SK-N-DZ (cell line): ENCODE measurements at regions not wholly inside any gene's neighbourhood (a gene's known extent, or its start where the extent isn't known, plus 50 kb on each side); places are given as distances from the start of the nearest gene placed in this dataset.

Experiments
- DNase-seq: peaks from one replicate; pipeline ENCODE4 v3.0.0-alpha.2; 2015; ENCODE audit warnings: low spot score

GRCh38 chr20:20831794-20832193, 119.3 kb upstream of the RALGAPA2 start:
- no peak for DNase-seq

GRCh38 chr20:20829681-20830080, 117.2 kb upstream of the RALGAPA2 start:
- DNase-seq, result no peak

GRCh38 chr20:20827992-20828597, 115.7 kb upstream of the RALGAPA2 start:
- no peak for DNase-seq

GRCh38 chr20:20824924-20825584, 112.6 kb upstream of the RALGAPA2 start:
- DNase-seq, result peak; percentile 28

GRCh38 chr20:20823476-20823881, 111.0 kb upstream of the RALGAPA2 start:
- no peak for DNase-seq

GRCh38 chr20:20821484-20822260, 109.2 kb upstream of the RALGAPA2 start:
- DNase-seq, result no peak

- DNase-seq, result no peak
Measured at GRCh38 chr20:20820785-20821483, 108.5 kb upstream of the RALGAPA2 start.

GRCh38 chr20:20820104-20820503, 107.7 kb upstream of the RALGAPA2 start:
- DNase-seq, result peak; percentile 17

- no peak for DNase-seq
Measured at GRCh38 chr20:20816969-20817755, 104.7 kb upstream of the RALGAPA2 start.

- DNase-seq, result no peak
Measured at GRCh38 chr20:20815711-20816455, 103.4 kb upstream of the RALGAPA2 start.

GRCh38 chr20:20814685-20815084, 102.2 kb upstream of the RALGAPA2 start:
- DNase-seq, result no peak

- peak; percentile 7 for DNase-seq
Measured at GRCh38 chr20:20812136-20812535, 99.7 kb upstream of the RALGAPA2 start.

GRCh38 chr20:20808016-20808415, 95.6 kb upstream of the RALGAPA2 start:
- DNase-seq, result no peak

GRCh38 chr20:20806121-20807095, 94.0 kb upstream of the RALGAPA2 start:
- DNase-seq, result no peak

- no peak for DNase-seq
Measured at GRCh38 chr20:20803011-20803410, 90.6 kb upstream of the RALGAPA2 start.

GRCh38 chr20:20802328-20802727, 89.9 kb upstream of the RALGAPA2 start:
- no peak for DNase-seq

GRCh38 chr20:20799716-20800312, 87.4 kb upstream of the RALGAPA2 start:
- no peak for DNase-seq

GRCh38 chr20:20797521-20798310, 85.3 kb upstream of the RALGAPA2 start:
- DNase-seq, result no peak
